Fibroblast of villous mesenchyme (primary cell): ENCODE measurements at regions not wholly inside any gene's neighbourhood (a gene's known extent, or its start where the extent isn't known, plus 50 kb on each side); places are given as distances from the start of the nearest gene placed in this dataset.

Experiments used
- DNase-seq: peaks from one replicate; pipeline ENCODE4 v3.0.0-alpha.2; 2010; ENCODE audit warnings: low read depth
- H3K4me3 ChIP-seq: 2 replicates; pipeline ENCODE4 v1.5.1; 2011; ENCODE audit warnings: low read depth, mild to moderate bottlenecking, low read length
- CTCF ChIP-seq: IDR thresholded peaks from 2 replicates; pipeline ENCODE4 v1.5.1; 2012; ENCODE audit warnings: low read depth, mild to moderate bottlenecking, low read length; ENCODE audit not compliant: insufficient read depth

- no peak for DNase-seq
- no peak overlapping the region for H3K4me3 ChIP-seq
- TF ChIP-seq CTCF, result no peak
Measured at GRCh38 chr5:124692950-124693349, 53.5 kb downstream of the ZNF608 start.

DNA sequence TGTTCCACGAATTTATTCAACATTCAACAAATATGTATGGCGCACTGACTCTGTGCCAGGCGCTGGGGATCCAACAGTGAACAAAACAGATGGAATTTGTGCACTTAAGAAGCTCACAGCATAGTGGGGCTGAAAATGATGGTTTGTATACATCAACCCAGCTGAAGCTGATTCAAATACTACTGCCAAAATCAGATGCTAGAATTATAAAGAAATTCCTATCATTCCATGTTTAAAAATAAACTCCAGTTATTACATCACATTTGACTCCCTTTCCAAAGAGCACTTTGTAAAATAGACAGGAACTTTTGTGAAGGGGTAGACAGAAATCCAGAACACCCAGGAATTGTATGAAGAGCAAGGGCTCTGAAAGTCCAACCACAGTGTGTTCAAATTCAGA is 54.1 kb downstream of the ZNF608 start:
- H3K4me3 ChIP-seq, result no peak overlapping the region
- DNase-seq, result peak; percentile 37
- TF ChIP-seq CTCF, result no peak

- no peak for DNase-seq
- TF ChIP-seq CTCF, result no peak
- no peak overlapping the region for H3K4me3 ChIP-seq
Measured at GRCh38 chr5:124689653-124690052, 56.8 kb downstream of the ZNF608 start.

DNA sequence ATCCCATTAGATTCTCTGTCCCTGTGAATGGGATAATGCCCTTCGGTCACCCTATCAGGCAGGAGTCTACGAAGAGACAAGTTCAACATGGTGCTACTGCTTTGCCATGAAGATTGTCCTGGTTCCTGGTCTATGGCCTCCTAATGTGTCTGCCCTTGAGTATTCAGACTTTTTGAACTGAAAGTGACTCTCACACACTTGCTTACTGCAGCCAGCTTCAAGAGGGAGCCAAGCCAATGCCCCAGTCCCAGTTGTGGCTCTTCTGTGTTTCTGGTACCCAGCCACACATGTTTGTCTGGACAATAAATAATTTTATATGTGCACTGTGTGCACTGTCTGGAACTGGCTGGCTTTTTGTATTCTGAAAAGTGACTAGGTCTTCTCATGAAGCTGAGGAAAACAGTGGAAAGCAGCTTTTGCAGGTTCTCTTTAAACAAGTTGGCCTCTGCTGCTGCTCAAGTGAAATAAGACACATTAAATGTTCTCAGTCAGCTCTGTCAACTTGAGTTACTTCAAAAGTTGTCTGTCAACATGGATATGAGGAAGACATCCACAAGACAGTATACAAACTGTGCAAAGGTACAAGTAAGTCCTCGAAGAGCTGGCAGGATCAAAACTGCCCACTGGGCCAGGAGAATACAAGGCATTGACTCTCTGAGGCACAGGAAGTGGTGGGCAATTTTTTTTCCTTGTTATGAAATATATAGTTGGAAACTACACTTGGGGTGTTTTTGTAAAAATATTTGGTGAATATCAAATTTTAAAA is 60.0 kb downstream of the ZNF608 start:
- TF ChIP-seq CTCF, result no peak
- DNase-seq, result no peak
- no peak overlapping the region for H3K4me3 ChIP-seq

- no peak overlapping the region for H3K4me3 ChIP-seq
- no peak for DNase-seq
- no peak for TF ChIP-seq CTCF
Measured at GRCh38 chr5:124685404-124685930, 61.0 kb downstream of the ZNF608 start.

GRCh38 chr5:124683917-124684555 is 62.4 kb downstream of the ZNF608 start:
- H3K4me3 ChIP-seq, result no peak overlapping the region
- no peak for DNase-seq
- no peak for TF ChIP-seq CTCF
